HG02938 (cell line): ENCODE measurements at regions not wholly inside any gene's neighbourhood (a gene's known extent, or its start where the extent isn't known, plus 50 kb on each side); places are given as distances from the start of the nearest gene placed in this dataset.
"Not testable (repeated sequence)": the region's sequence is repeated elsewhere in the genome, so short reads cannot be mapped to it uniquely, and the experiment has no call there.

Source experiments
- ATAC-seq: cut with Tn5 transposase; IDR thresholded peaks from one replicate; pipeline ENCODE4 v1.9.1; 2021; ENCODE audit warnings: mild to moderate bottlenecking, moderate library complexity; ENCODE audit not compliant: unreplicated experiment

GRCh38 chr2:6184532-6185292, 492.5 kb downstream of the SOX11 start:
- ATAC-seq: no peak

GRCh38 chr2:6186332-6187151, 494.4 kb downstream of the SOX11 start:
- no peak for ATAC-seq

GRCh38 chr2:6196449-6196848, 504.3 kb downstream of the SOX11 start:
- no peak for ATAC-seq

- not testable (repeated sequence) for ATAC-seq
These were observed 506.3 kb downstream of the SOX11 start for GRCh38 chr2:6198370-6198919.

- no peak for ATAC-seq
These were observed 510.6 kb downstream of the SOX11 start for GRCh38 chr2:6202756-6203155.

GRCh38 chr2:6203291-6203959, 511.2 kb downstream of the SOX11 start:
- ATAC-seq: no peak

- no peak for ATAC-seq
These were observed 514.7 kb downstream of the SOX11 start for GRCh38 chr2:6206882-6207281.

- no peak for ATAC-seq
These were observed 519.1 kb downstream of the SOX11 start for GRCh38 chr2:6211236-6211635.

GRCh38 chr2:6212491-6212890, 520.3 kb downstream of the SOX11 start:
- ATAC-seq: no peak

GRCh38 chr2:6213056-6213780, 521.0 kb downstream of the SOX11 start:
- no peak for ATAC-seq

GRCh38 chr2:6214471-6214870, 522.3 kb downstream of the SOX11 start:
- ATAC-seq: no peak

GRCh38 chr2:6215053-6215452, 522.9 kb downstream of the SOX11 start:
- ATAC-seq: no peak

GRCh38 chr2:6216234-6216633, 524.0 kb downstream of the SOX11 start:
- no peak for ATAC-seq

GRCh38 chr2:6218926-6219325, 526.7 kb downstream of the SOX11 start:
- no peak for ATAC-seq

- no peak for ATAC-seq
These were observed 527.7 kb downstream of the SOX11 start for GRCh38 chr2:6219906-6220305.

- no peak for ATAC-seq
These were observed 530.1 kb downstream of the SOX11 start for GRCh38 chr2:6222296-6222695.

- ATAC-seq: no peak
These were observed 532.1 kb downstream of the SOX11 start for GRCh38 chr2:6224267-6224666.

- ATAC-seq: no peak
These were observed 536.1 kb downstream of the SOX11 start for GRCh38 chr2:6228251-6228650.

- ATAC-seq: no peak
These were observed 539.0 kb downstream of the SOX11 start for GRCh38 chr2:6231166-6231565.

- ATAC-seq: no peak
These were observed 541.8 kb downstream of the SOX11 start for GRCh38 chr2:6233993-6234392.

GRCh38 chr2:6234702-6235101, 542.5 kb downstream of the SOX11 start:
- ATAC-seq: no peak
